Hematopoietic multipotent progenitor cell (in vitro differentiated cells): ENCODE measurements at regions not wholly inside any gene's neighbourhood (a gene's known extent, or its start where the extent isn't known, plus 50 kb on each side); places are given as distances from the start of the nearest gene placed in this dataset.

Experiments used
- DNase-seq, 3 donors: peaks; one replicate each; pipeline ENCODE4 v3.0.0-alpha.2; 2011 to 2015; ENCODE audit warnings: low read depth in 2 of 3, low spot score in 2 of 3

GRCh38 chr1:98427664-98428063, 233.9 kb upstream of the SNX7 start:
- no peak for DNase-seq

- DNase-seq, result no peak
These were observed 235.4 kb upstream of the SNX7 start for GRCh38 chr1:98426092-98426491.

DNA sequence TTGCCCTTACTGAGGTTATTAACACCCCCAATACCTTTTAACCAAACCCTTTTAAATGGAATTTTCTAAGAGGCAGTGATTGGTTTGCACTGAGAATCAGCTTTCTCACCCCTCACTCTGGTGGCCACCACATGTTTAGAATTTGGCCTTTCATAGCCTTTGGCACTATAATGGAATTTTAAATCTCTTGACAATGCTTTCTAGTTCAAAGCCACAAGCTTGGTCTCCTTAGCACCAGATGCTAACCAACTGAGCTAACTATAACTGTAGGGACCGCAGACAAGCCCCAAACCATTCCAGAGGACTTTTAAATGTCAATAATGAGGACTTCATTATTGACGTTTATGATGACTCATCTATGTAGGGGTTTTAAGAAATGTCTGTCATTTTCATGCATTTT, 238.7 kb upstream of the SNX7 start:
- no peak for DNase-seq

DNA sequence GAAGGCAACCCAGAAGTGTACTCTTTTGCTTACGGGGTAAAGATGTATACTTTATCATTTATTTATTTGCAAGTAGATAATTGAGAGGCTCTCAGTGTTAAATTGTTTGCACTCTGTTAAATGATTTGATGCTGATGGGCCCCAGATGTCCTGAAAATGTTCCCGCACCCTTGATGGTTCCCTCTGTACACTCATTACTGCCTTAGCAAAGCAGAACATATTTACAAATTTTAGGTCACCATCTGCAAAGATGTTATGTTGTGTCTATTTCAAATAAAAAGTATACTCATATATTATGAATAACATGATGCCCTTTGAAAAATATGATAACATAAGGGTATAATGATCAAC, 240.5 kb upstream of the SNX7 start:
- no peak for DNase-seq

- DNase-seq, result no peak
These were observed 241.0 kb upstream of the SNX7 start for GRCh38 chr1:98420376-98421084.

DNA sequence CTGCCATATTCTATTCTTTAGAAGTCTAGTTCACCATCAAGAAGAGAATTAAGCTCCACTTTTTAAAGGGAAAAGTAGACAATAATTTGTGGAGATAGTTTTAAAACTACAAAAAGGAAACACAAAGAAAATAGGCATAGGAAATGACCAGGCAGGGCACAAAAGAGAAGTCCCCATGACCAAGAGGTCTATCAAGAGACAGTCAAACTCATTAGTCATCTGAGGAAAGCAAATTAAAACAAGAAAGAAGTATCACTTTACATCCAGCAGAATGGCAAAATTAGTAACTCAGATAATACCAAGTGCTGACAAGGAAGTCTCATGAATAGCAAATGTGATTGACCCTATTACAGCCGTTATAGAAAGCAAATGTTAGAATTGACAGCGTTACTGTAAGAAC, 243.7 kb upstream of the SNX7 start:
- peak in 1 of 3 donors; percentile 26 for DNase-seq

- DNase-seq, result no peak
These were observed 251.4 kb upstream of the SNX7 start for GRCh38 chr1:98410082-98410481.

- no peak for DNase-seq
These were observed 255.0 kb upstream of the SNX7 start for GRCh38 chr1:98406352-98407088.

DNA sequence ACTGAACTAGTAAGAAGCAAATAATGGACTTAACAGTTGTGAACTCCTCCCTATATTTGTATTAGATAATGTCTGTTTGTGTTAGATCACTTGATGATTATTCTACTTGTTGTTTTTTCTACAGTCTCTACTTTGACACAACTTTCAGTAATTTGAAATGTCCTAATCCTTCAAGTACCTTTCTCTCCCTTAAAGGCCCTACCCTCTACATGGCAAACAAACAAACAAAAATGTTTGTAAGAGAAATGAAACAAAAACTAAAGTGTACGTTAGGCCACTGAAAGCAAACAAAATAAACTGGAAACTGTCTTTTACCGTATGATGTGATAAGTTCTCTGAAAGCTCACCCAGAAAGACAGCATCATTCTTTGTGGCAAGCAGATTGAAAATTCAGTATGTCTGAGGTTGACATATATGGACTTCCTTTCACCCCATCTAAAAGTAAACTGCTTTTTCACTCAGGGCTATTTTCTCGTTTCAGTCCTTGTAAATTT, 255.9 kb upstream of the SNX7 start:
- peak in 1 of 3 donors; percentile 17 for DNase-seq

DNA sequence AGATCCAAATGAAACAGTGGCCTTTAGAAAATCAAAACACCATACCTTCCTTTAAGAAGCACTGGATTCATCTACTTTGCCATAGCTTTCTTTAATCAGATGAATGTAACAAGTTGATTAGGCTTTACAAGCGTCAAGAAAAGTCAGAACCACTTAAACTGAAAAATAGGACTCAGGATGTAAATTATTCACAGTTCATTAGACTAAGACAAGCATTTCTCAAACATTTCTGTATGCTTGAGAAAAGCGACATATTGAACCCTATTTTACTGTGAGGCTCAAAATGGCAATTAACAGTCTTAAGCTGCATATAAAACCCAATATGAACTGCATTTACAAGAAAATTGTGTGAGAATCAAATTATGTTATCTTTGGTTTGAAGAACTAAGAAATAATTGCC, 256.7 kb upstream of the SNX7 start:
- DNase-seq, result no peak

- no peak for DNase-seq
These were observed 257.5 kb upstream of the SNX7 start for GRCh38 chr1:98403963-98404480.

- DNase-seq, result peak in 1 of 3 donors; percentile 27
These were observed 258.7 kb upstream of the SNX7 start for GRCh38 chr1:98402860-98403259.

DNA sequence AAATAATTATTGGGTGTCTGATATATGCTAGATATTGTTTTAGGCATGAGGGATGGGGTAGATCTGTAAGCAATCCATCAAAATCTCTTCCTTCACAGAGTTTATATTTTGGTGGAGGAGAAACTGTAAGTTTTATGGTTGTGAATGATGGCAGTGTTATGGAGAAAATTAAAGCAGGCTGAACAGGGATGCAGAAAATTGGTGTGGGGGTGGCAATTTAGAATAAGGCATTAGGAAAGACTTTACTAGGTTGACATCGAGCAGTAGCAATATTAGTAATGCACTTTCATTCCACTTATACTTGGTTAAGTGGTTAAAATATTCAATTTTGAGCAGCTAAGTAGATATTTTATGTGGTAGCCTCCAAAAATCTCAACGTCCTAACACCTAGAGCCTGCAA, 261.1 kb upstream of the SNX7 start:
- DNase-seq, result no peak

DNA sequence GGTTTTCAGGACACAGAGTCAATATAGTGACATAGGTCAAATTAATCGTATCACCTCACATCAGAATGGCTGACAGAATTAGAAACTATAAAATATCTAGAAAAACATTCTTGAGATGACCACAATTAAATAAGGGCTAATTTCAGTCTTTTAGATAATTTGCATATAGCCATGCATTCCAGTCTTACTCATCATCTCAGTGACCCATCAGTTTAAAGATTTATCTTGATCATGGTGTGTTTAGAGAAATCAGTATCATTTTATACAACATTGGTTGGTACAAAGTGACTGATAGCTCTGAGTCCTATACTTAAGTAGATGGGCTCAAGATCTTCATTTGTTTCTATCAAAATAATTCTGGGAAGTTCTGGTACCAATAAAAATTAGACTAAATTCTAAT, 262.3 kb upstream of the SNX7 start:
- DNase-seq, result no peak

- peak in 1 of 3 donors; percentile 36 for DNase-seq
These were observed 262.9 kb upstream of the SNX7 start for GRCh38 chr1:98398649-98399048.

DNA sequence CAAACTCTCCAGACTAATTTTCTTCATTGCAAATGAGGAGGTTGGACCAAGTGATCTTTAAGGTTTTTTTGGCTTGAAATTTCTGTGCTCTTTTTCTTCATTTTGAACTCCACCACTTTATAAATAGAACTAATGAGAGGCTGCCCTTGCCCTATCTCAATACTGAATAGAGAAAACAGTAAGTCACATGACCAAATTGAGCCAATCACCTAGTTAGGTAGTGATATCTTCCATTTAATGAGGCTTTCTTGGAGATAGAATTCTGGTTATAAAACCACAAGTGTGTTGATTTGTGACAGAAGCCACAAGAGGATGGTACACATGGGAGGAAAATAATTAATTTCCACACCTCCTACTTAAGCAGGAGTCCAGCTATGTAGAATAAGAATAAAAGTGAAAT, 263.4 kb upstream of the SNX7 start:
- DNase-seq, result peak in 1 of 3 donors; percentile 8

DNA sequence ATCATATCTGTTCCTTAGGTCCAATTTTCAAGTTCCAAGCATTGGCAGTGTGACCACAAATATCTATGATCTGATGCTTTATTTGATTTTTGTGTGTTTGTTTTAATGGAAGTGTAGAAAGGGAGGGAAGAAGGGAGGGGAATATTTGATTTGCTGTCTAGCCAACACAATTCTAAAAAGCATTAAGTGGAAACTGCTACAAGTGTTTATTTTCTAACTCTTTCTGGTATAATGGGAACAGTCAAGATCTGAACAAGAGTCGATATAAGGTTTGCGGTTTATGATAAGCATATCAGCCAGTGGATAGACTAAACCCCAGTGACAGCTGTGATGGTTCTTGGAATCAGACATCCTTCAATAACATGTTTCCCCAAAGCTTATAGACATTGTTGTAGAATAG, 267.8 kb upstream of the SNX7 start:
- DNase-seq, result no peak

DNA sequence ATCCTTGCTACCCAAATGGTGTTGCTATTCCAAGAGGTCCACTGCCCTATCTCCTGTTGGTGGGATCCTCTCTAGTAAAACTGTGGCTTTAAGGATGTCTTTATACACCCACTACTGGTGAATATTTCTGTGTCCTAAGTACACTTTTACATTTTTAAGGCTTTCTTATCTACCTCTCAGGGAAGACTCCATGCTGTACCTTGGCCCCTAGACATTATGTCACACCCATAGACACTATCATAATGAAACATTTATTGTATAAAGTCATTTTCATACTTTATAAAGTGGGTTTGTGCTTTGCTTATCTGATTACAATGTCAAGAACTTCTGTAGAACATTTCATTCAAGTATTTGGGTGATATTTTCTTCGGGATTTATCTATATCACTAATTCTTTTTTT, 270.3 kb upstream of the SNX7 start:
- no peak for DNase-seq

GRCh38 chr1:98389809-98390208, 271.7 kb upstream of the SNX7 start:
- no peak for DNase-seq

DNA sequence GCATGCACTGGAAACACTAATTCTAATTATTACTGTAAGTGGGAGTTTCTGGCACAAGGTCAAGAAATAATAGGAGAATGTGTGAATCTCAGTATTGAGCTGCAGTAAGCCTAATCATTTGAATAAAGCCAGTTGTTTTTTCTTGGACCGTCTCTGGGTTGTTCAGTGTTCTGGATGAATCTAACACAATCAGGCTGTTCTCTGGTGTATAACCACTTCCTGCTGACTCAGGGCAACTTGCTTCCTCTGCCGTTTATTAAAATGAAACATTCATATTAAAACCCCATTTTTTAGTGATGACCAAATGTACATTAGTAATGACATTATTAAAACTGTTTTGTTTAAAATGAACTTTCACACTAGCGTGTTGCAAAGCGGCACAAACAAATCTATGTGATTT, 273.1 kb upstream of the SNX7 start:
- DNase-seq, result peak in 2 of 3 donors; percentile 76 to 85

DNA sequence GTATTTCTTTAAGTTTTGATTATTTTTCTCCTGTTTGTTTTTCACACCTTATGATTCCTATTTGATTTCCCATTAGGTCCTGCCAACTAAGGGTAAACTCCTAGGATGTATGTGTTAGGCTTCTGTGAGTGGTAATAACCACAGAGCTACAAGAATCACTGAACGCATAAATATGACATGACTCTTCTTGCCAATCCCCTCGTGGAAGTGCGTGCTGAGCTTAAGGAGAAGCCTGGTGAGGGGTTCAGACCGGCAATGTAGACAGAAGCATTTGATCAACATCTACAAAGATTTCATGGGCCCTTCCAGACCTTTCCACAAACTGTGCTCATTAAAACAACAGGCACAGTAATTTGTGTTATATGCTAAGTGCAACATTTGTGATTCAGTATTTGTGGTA, 273.8 kb upstream of the SNX7 start:
- no peak for DNase-seq
